Hepatocyte (in vitro differentiated cells): ENCODE measurements at regions not wholly inside any gene's neighbourhood (a gene's known extent, or its start where the extent isn't known, plus 50 kb on each side); places are given as distances from the start of the nearest gene placed in this dataset.

Experiments used
- DNase-seq: peaks from one replicate; pipeline ENCODE4 v3.0.0-alpha.2; 2016; ENCODE audit warnings: low spot score
- H2AFZ ChIP-seq: fragments of 200-600 bp; sonication (generic); 2 replicates; pipeline ENCODE4 v1.6.0; 2016; ENCODE audit warnings: antibody characterized with exemption, mild to moderate bottlenecking
- H3K27ac ChIP-seq: fragments of 200-600 bp; sonication (generic); 2 replicates; pipeline ENCODE4 v1.5.1; 2016; ENCODE audit warnings: mild to moderate bottlenecking
- H3K27me3 ChIP-seq: fragments of 200-600 bp; sonication (generic); 2 replicates; pipeline ENCODE4 v1.6.1; 2016
- H3K36me3 ChIP-seq: fragments of 200-600 bp; sonication (generic); replicated peaks from 2 replicates; pipeline ENCODE4 v1.5.1; 2016; ENCODE audit warnings: low read depth; ENCODE audit not compliant: insufficient read depth
- H3K4me1 ChIP-seq: fragments of 200-600 bp; sonication (generic); 2 replicates; pipeline ENCODE4 v1.5.1; 2016; ENCODE audit warnings: mild to moderate bottlenecking, moderate library complexity; ENCODE audit not compliant: insufficient read depth
- H3K4me2 ChIP-seq: fragments of 200-600 bp; sonication (generic); 2 replicates; pipeline ENCODE4 v1.6.0; 2016
- H3K4me3 ChIP-seq: fragments of 200-600 bp; sonication (generic); 2 replicates; pipeline ENCODE4 v1.5.1; 2016; ENCODE audit warnings: mild to moderate bottlenecking
- H3K79me2 ChIP-seq: fragments of 200-600 bp; sonication (generic); 2 replicates; pipeline ENCODE4 v1.6.0; 2017; ENCODE audit warnings: mild to moderate bottlenecking
- H3K9me2 ChIP-seq: fragments of 200-600 bp; sonication (generic); replicated peaks from 2 replicates; pipeline ENCODE4 v1.6.0; 2017; ENCODE audit warnings: mild to moderate bottlenecking; ENCODE audit not compliant: insufficient read depth
- H3K9me3 ChIP-seq: fragments of 200-600 bp; sonication (generic); 2 replicates; pipeline ENCODE4 v1.5.1; 2016; ENCODE audit warnings: low read depth, mild to moderate bottlenecking
- H4K20me1 ChIP-seq: fragments of 200-600 bp; sonication (generic); 2 replicates; pipeline ENCODE4 v1.6.0; 2016; ENCODE audit warnings: mild to moderate bottlenecking; ENCODE audit not compliant: insufficient read depth, poor library complexity, severe bottlenecking
- CTCF ChIP-seq: fragments of 200-600 bp; sonication (generic); IDR thresholded peaks from 2 replicates; pipeline ENCODE4 v1.5.1; 2016; ENCODE audit warnings: antibody characterized with exemption, mild to moderate bottlenecking; ENCODE audit not compliant: poor library complexity
- EZH2 ChIP-seq: fragments of 200-600 bp; sonication (generic); IDR thresholded peaks from 2 replicates; pipeline ENCODE4 v1.6.1; 2016; ENCODE audit warnings: antibody characterized with exemption, mild to moderate bottlenecking, borderline replicate concordance
- EZH2phosphoT487 ChIP-seq: fragments of 200-600 bp; sonication (generic); IDR thresholded peaks from one replicate; pipeline ENCODE4 v1.6.1; 2018; ENCODE audit warnings: antibody characterized with exemption, mild to moderate bottlenecking, low read depth, moderate library complexity; ENCODE audit not compliant: unreplicated experiment, severe bottlenecking
- WGBS: methylation state at CpG from one replicate; pipeline ENCODE4 v1.1.6; 2016; ENCODE audit warnings: low lambda C conversion rate; ENCODE audit errors: missing lambda C conversion rate; 5-methylcytosine and 5-hydroxymethylcytosine counted together

DNA sequence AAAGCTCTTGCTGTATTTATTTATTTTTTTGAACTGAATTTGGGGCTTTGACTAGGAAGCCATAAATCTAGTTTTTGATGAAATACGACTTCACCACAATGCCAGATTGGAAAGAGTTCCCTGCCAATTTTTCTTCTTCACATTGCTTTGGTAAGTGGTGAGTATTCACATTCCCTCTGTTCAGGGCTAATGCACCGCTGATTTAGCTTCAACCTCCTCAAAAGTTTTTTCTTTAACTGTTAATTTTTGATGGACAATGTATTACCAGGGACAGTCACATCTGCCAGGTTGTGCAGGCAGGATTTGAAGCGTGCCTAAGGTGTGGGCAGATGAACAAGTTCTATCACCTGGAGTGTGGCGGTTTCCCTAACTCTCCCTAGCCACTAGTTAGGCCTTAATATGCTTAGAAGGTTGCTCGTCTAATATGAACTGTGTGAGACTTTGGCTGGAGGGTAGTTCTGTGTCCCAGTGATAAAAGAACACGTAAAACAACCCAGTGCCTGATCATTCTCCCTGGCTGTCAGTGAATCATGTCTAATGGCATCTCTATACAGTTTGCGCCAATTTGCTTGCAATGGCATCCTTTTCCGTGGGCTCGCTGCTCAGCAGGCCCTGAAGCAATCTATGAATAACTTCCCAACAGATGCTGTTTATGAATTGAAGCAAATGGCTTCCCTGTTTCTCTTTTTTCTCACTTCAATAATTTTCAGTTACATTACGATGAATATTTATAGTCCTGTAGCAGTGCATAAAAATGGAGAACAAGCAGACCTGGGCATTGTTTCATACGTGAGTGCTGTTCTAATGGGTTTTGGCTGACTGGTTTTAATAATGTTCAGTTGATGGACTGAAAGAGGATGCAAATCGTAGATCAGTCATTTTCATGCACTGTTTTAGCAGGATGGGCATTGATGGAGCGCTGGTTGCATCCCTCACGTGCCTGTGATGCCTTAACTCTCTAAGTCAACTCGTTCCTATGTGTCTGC lies 243.2 kb upstream of the SUCLG2 start:
- H3K4me1 ChIP-seq = no peaks in the 10 kb centered on the region
- H2AFZ ChIP-seq = no peak overlapping the region
- H3K79me2 ChIP-seq = no peaks in the 10 kb centered on the region
- no peak overlapping the region for H3K27ac ChIP-seq
- H3K9me3 ChIP-seq = no peaks in the 10 kb centered on the region
- WGBS = 87% methylated on average over 15 of the region's 15 CpGs
- H3K27me3 ChIP-seq = no peaks in the 10 kb centered on the region
- H3K4me3 ChIP-seq = no peak overlapping the region
- no peaks in the 10 kb centered on the region for H3K36me3 ChIP-seq
- no peak overlapping the region for H3K4me2 ChIP-seq
- H3K9me2 ChIP-seq = no peaks in the 10 kb centered on the region
- no peak for TF ChIP-seq CTCF
- no peak for TF ChIP-seq EZH2
- no peak for TF ChIP-seq EZH2phosphoT487
- DNase-seq = no peak
- H4K20me1 ChIP-seq = no peaks in the 10 kb centered on the region

DNA sequence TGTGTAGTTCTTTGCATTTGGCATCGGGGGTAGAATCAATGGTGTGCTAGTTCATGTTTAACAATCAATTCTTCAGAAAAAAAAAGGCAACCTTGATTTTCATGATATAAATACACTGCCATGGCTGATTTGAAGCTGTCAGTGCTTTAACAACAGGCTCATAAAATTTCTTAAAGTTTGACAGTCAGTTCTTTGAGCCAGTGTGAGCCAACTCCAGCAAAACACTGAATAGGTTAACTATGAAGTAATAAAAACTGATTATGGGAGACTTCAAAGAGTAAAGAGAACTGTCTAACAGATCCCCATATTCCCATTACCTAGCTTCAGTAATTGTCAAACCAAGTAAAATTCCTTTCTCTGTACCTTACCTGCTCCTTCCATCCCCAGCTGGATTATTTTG lies 241.7 kb upstream of the SUCLG2 start:
- no peak overlapping the region for H3K4me3 ChIP-seq
- no peaks in the 10 kb centered on the region for H3K9me3 ChIP-seq
- 33% methylated on average over 1 of the region's 1 CpG for WGBS
- H3K27me3 ChIP-seq = no peaks in the 10 kb centered on the region
- peak; percentile 23 for DNase-seq
- no peak overlapping the region for H2AFZ ChIP-seq
- H3K4me1 ChIP-seq = no peaks in the 10 kb centered on the region
- peak overlapping the region; percentile 38 for H3K4me2 ChIP-seq
- no peaks in the 10 kb centered on the region for H3K36me3 ChIP-seq
- no peaks in the 10 kb centered on the region for H3K79me2 ChIP-seq
- TF ChIP-seq EZH2 = no peak
- no peak for TF ChIP-seq EZH2phosphoT487
- no peak for TF ChIP-seq CTCF
- no peaks in the 10 kb centered on the region for H4K20me1 ChIP-seq
- no peak overlapping the region for H3K27ac ChIP-seq
- no peaks in the 10 kb centered on the region for H3K9me2 ChIP-seq

DNA sequence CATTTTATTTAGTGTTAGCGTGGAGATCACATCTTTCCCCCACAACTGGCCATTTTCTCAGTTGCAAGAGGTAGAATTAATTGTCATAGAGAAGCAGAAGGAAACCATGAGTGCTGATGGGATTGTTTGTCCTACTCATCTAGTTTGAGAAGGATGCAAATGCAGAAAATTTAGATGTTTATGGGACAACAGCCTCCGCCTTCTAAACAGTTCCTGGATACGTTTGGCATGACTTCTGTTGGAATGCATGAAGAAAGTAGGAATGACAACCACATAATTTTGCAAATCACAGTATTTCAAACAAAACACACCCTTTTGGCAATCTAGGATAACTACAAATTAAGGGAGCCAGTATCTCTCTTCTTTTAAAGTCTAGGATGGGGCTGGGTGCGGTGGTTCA lies 240.1 kb upstream of the SUCLG2 start:
- TF ChIP-seq CTCF (no peak), EZH2 (no peak), EZH2phosphoT487 (no peak)
- H3K4me3 ChIP-seq = no peak overlapping the region
- no peaks in the 10 kb centered on the region for H3K4me1 ChIP-seq
- no peaks in the 10 kb centered on the region for H3K36me3 ChIP-seq
- no peak overlapping the region for H2AFZ ChIP-seq
- H3K79me2 ChIP-seq = no peaks in the 10 kb centered on the region
- WGBS = 92% methylated on average over 4 of the region's 4 CpGs
- H3K27me3 ChIP-seq = no peaks in the 10 kb centered on the region
- no peak overlapping the region for H3K4me2 ChIP-seq
- no peak overlapping the region for H3K27ac ChIP-seq
- H4K20me1 ChIP-seq = no peaks in the 10 kb centered on the region
- no peaks in the 10 kb centered on the region for H3K9me3 ChIP-seq
- no peaks in the 10 kb centered on the region for H3K9me2 ChIP-seq
- no peak for DNase-seq
